Hematopoietic multipotent progenitor cell treated with erythropoietin and hydrocortisone succinate and interleukin-3 and kit ligand, for 8 days (in vitro differentiated cells): ENCODE measurements at regions not wholly inside any gene's neighbourhood (a gene's known extent, or its start where the extent isn't known, plus 50 kb on each side); places are given as distances from the start of the nearest gene placed in this dataset.

Experiments used
- DNase-seq: peaks from one replicate; pipeline ENCODE4 v3.0.0-alpha.2; 2015

DNA sequence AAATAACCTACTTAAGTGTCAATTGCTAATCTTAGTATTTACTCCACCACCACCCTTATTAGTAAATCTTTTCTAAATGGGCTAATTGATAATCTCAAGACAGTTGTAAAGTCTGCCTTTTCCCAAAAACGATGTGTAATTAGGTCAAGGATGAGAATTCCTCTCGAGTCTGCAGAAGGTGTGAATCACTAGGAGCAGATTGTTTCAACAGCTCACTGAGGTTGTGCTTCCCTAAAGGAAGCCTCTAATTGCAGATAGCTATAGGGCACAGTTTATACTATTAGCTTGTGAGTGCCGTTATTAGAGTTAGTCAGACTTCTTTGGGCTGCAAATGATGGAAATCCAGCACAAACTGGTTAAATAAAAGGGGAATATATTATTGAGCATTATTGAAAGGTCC, 84.9 kb downstream of the C11orf91 start:
- DNase-seq, result no peak

DNA sequence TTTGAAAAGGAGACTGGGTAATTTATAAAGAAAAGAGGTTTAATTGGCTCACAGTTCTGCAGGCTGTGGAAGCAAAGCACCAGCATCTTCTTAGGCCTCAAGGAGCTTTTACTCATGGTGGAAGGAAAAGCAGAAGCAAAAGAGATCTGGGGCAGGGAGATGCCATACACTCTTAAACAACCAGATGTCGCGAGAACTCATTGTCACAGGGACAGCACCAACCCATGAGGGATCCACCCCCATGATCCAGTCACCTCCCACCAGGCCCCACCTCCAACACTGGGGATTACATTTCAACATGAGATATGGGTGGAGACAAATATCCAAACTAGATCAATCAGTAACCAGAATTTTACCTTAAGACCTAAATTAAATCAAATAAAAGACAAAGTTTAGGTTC, 87.2 kb downstream of the C11orf91 start:
- DNase-seq, result no peak

DNA sequence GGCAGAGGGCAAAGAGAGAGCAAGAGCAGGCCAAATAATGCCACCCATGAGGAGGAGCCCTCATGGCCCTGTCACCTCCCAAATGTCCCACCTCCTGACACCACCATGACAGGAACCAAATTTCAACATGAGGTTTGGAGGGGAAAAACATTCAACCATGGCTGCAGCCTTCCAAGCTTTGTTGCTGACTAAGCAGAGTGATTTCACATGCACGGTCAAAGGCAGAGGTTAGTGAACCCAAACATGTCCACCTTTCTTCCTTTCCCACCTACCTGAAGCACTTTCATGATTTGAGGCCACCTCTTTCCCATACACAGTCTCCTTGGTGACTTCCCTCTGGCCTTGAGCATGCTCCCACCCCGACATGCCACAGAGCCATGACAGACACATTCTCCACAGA, 89.7 kb downstream of the C11orf91 start:
- no peak for DNase-seq

DNA sequence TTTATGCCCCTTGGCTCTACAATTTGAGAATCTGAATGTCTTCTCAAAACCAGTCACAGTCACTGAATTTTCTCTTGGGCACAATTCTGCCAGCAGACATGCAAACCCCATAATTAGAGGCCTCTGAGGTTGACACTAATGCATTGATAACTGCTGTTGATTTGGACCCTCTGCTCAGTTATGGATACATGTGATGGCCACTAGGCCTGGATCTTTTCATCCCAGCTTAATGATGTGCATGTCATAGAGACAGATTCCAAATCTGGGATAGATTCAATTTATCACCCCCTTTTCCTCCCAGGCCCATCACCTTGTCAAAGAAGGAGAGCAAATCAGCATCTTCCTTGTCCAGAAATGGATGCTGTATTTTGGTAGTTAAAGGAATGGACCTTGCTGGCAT, 92.2 kb downstream of the C11orf91 start:
- no peak for DNase-seq

DNA sequence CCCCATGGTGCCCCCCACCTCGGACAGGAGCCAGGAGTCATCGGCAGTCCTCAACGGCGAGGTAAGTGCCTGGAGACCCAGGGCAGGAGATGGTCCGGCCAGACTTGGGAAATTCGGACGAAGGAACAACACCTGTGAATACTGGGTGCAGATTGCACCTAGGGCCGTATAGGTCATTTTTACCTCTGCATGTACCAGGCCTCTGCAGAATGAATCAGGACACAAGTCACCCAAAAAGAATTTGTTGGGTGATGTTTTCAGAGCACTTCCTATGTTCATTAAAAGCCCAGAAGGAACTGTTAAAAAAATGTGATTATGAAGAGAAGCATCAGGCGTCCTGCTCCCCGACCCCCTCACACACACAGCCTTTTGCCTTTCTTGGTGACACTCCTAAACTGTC, 93.9 kb downstream of the C11orf91 start:
- no peak for DNase-seq

DNA sequence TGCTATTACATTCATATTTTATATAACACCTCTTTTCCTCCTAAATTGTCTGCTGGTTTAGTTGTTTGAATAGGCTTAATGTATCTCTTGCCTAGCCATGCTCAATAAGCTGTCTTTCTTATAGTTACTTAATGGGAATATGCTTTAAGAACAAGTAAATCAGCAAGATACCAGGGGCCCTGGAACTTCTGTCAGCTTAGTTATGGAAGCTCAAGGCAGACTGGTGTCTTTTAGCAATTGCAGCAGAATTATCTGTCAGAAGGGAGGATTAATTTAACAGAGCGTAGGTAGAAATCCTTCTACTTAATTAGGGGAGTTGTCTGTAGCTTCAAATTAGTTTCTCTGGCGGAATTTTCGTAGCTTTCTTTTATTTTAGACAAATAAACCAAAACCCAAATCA, 94.9 kb downstream of the C11orf91 start:
- no peak for DNase-seq

DNA sequence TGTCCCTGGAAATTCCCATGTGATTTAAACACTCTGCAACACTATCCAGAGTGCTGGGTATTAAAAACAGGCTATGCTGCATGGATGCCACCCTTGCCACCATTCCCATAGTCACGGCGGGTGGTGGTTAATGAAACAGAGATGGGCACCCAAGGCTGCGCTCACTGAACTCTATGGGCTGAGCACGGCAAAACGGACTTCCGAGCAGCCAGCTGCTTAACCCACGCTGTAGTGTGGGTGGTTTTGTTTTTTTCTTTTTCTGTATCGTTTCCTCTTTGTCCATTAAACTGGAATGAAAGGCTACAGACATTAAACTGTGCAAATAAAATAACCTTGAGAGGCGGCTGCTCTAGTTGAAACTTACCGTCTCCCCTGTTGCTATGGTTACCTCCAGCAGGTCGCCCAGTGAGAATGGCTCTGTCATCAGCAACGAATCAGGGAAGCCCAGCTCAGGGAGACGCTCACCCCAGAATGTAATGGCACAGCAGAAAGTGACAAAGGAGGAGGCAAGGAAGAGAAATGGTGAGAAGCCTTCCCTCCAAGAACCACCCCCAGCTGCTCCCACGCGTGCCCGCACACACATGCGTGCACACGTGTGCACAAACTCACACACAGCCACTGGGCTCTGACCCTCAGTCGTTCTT, 102.1 kb downstream of the C11orf91 start:
- DNase-seq, result no peak

DNA sequence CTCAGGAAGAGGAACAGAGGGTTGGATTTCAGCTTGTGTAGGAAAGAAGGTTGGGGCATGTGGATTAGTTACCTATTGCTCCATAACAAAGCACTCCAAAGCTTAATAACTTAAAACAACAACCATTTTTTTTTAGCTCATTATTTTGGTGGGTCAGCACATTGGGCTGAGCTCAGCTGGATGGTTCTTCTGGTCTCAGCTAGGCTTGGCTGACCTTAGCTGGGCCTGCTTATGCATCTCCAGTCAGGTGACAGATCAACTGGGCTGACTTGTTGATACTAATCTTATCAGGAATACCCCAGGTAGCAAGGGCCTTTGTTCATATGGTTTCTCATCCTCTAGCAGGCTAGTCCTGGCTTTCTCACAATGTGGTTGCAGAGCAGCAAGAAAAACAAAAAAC, 106.4 kb downstream of the C11orf91 start:
- DNase-seq, result no peak

DNA sequence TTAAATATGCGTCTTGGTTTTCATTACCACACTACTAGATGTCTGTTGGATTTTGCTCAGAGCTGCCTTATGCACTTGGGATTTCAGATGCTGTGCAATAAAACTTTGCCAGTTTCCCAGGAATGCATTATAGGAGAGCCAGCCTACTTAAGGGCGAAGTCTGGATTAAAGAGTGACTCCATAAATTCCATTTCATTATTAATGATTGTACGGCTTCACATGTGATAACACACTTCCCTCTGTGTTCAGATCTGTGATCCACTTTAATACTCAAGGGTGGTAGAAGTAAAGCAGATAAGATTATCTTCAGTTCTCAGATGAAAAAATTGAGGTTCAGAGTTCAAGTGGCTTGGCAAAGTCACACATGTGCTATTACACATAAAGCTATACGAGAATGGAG, 110.2 kb downstream of the C11orf91 start:
- no peak for DNase-seq

- no peak for DNase-seq
Observed at GRCh38 chr11:33588056-33588455, 112.6 kb downstream of the C11orf91 start.

GRCh38 chr11:33585586-33586209, 114.9 kb downstream of the C11orf91 start:
- no peak for DNase-seq

- no peak for DNase-seq
Observed at GRCh38 chr11:33582636-33583325, 117.8 kb downstream of the C11orf91 start.

DNA sequence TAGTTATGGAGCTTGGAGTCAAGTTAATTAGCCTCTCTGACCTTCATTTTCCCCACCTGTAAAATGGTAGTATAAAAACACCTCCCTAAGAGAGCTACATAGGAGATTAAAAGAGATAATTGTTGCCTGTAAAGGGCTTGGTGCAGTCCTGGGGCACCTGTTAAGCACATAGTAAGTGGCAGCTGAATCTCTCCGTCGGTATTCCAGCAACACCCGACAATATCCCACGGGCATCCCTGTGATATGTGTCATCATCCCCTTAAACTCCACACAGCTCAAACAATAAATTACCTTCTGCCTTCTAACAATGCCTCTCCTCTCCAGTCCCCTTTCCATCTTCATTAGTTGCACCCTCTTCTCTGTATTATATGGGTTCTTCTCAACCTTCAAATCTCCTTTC, 121.5 kb downstream of the C11orf91 start:
- DNase-seq, result no peak

- no peak for DNase-seq
Observed at GRCh38 chr11:33577204-33577603, 123.4 kb downstream of the C11orf91 start.

- DNase-seq, result no peak
Observed at GRCh38 chr11:33575311-33575710, 125.3 kb downstream of the C11orf91 start.

DNA sequence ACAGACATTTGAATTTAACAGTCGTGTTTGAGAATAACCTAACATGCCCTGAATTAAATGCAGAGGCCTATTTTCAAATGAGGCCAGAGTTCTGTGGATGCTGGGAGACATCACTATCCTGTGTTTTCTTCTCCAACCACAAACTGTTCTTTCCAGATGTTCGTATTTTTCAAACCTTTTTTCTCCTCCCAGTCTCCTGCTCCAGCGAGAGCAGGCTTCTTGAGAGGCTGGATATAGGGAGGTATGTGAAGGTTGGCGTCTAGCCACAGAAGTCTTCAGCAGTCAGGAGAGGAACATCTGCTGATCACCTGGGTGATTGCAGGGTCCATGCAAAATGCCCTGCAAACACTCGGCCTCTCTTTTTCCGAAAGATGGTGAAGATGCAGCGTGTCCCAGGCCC, 126.3 kb downstream of the C11orf91 start:
- DNase-seq, result no peak

DNA sequence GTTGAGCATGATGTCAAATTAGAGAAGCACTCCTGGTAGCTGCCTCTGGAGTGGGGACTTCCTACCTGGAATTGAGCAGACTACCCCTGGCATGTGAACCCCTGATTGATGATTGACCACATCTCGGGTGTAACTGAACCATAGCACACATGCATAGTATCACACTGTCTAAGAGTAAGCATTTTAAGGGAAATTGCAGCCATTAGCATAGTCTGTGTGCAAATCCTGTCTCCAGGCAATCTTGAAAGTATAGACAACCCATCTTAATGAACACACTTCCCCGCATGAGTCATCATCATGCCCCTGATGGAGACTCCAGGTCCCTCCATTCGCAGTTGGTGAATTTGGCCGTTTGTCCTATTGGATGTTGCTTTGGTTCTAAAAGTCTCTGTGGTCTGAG, 131.3 kb downstream of the C11orf91 start:
- DNase-seq, result no peak

DNA sequence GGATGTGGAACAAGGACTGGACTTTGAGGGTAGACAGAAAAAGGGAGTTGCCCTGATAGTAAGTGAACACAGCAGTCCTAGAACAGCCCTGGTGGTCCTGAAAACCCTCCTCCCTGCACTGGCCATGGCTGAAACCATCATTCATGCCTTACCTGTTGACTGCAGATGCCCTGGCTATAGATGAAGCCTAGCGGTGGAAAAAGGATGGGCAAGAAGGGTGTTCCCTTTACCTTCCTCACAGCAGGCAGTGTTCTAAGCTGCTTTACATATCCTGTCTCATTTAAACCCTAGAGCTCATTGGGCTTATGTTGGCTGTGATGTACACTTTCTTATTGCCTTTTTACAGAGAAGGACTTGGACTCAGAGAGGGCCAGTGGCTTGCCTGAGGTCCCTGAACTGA, 133.6 kb downstream of the C11orf91 start:
- no peak for DNase-seq

- DNase-seq, result no peak
Observed at GRCh38 chr11:33564856-33565453, 135.7 kb downstream of the C11orf91 start.

- DNase-seq, result no peak
Observed at GRCh38 chr11:33560729-33561128, 139.9 kb downstream of the C11orf91 start.

DNA sequence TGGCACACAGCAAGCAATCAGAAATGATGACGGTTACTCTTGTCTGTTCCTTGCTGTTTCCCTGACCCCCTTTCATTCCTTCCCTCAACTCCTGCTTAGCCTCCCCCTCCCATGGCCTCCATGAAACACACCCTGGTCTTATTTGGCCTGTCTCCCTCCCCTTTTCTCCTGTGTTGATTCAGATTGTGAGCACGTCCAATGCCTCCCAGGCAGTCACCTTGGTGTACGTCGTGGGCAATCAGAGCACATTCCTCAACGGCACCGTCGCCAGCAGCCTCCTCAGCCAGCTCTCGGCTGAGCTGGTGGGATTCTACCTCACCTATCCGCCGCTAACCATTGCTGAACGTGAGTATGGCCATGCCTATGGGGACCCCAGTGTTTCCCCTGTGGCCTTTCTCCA, 141.1 kb downstream of the C11orf91 start:
- DNase-seq, result no peak

- no peak for DNase-seq
Observed at GRCh38 chr11:33558097-33558496, 142.5 kb downstream of the C11orf91 start.

GRCh38 chr11:33557201-33557600, 143.4 kb downstream of the C11orf91 start:
- no peak for DNase-seq

GRCh38 chr11:33554219-33554618, 146.4 kb downstream of the C11orf91 start:
- DNase-seq, result no peak
